ENCODE measurements at regions not wholly inside any gene's neighbourhood (a gene's known extent, or its start where the extent isn't known, plus 50 kb on each side); places are given as distances from the start of the nearest gene placed in this dataset.

DNA sequence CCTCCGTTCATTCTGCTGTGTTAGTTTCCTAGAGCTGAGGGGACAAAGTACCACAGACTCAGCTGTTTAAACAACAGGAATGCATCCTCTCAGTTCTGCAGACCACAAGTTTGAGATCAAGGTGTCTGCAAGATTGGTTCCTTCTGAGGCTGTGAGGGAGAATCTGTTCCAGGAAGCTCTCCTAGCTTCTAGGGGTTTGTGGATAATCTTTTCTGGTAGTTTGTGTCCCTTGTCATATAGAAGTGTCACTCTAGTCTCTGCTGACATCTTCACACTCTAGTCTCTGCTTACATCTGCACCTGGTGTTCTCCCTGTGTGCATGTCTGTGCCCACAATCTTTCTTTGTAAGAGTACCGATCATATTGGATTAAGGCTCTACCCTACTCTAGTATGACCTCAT lies 581.8 kb downstream of the RNF144A start (continued):
- TF ChIP-seq ZNF335 (tag by site-specific recombination; conservative IDR thresholded peaks at IDR 0.05) (no peak), KLF7 (tag by site-specific recombination; IDR thresholded peaks at IDR 0.05; ENCODE audit: borderline replicate concordance) (no peak), ZNF416 (tag by site-specific recombination; IDR thresholded peaks at IDR 0.05) (no peak), ZNF555 (tag by site-specific recombination; conservative IDR thresholded peaks at IDR 0.05) (no peak), ZBTB20 (tag by site-specific recombination; IDR thresholded peaks at IDR 0.05) (no peak)
- TF ChIP-seq, protein P1, sequence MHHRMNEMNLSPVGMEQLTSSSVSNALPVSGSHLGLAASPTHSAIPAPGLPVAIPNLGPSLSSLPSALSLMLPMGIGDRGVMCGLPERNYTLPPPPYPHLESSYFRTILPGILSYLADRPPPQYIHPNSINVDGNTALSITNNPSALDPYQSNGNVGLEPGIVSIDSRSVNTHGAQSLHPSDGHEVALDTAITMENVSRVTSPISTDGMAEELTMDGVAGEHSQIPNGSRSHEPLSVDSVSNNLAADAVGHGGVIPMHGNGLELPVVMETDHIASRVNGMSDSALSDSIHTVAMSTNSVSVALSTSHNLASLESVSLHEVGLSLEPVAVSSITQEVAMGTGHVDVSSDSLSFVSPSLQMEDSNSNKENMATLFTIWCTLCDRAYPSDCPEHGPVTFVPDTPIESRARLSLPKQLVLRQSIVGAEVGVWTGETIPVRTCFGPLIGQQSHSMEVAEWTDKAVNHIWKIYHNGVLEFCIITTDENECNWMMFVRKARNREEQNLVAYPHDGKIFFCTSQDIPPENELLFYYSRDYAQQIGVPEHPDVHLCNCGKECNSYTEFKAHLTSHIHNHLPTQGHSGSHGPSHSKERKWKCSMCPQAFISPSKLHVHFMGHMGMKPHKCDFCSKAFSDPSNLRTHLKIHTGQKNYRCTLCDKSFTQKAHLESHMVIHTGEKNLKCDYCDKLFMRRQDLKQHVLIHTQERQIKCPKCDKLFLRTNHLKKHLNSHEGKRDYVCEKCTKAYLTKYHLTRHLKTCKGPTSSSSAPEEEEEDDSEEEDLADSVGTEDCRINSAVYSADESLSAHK (tag by site-specific recombination; IDR thresholded peaks at IDR 0.05): no peak

DNA sequence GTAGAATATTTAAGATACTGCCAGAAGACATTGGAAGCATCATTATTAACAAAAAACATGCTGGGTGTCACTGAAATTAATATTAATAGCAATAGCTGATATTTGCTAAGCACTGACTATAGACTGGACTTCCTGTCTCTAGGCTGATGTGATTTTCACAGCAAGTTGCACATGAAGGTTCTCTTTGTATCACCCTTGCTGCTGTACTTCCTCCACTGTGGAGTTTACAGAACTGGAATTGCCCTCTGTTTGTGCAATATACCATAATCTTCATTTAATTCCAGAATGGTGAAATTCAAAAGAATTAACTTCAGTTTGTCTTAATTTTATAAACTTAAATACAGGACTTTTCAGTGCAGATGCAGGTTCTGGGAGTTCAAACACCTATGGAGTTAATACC lies 585.1 kb downstream of the RNF144A start:
- H3K4me1 ChIP-seq (ENCODE audit: control insufficient read depth, insufficient read depth, low read length): no peaks in the 10 kb centered on the region
- no peaks in the 10 kb centered on the region for H3K36me3 ChIP-seq (ENCODE audit: control insufficient read depth in 2 of 2, insufficient read depth in 1 of 2, low read length in 2 of 2)
- no peak for TF ChIP-seq ZNF791 (tag by site-specific recombination; IDR thresholded peaks at IDR 0.05)
- no peak for TF ChIP-seq FEZF1 (tag by site-specific recombination; IDR thresholded peaks at IDR 0.05)
- no peaks in the 10 kb centered on the region for H3K9me3 ChIP-seq (ENCODE audit: control insufficient read depth, insufficient read depth, low read depth, low read length)
- POLR2A ChIA-PET: no interaction called here
- CTCF ChIA-PET: no interaction called here
- no peak overlapping the region for H3K27ac ChIP-seq (ENCODE audit: extremely low read depth, low read depth, low read length)
- H3K4me3 ChIP-seq (ENCODE audit: low read depth, low read length): no peak overlapping the region

DNA sequence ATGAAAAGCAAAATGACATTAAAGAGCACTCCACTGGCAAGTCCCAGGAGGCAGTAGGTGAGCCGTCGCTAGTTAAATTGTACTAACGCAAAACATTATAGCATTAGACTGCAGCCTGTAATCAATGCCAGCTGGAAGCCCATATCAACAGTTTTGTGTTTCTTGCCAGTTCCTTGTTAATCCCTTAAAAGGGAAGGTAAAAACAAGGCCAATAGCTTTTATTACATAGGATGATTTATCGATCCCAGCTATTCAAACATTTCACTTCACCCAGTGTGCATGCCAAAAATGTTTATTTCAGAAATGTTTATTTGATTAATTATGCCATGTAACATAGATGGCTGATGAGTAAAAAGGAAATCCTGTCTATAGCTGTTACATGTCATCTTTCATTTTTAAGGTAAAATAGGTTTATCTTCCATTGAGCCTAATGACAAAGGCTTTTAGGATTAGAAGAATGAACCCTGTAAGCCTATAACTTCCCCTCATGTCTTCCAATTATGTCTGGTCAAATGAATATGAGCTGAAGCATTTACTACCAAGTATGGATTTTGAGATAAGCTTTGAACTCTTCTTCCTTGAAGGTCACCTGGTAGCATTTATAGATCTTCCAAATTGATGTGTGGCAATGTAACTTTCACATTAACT lies 591.2 kb downstream of the RNF144A start:
- Histone ChIP-seq H3K9me3 (ENCODE audit: control insufficient read depth, insufficient read depth, low read depth, low read length) (no peaks in the 10 kb centered on the region), H3K4me1 (ENCODE audit: control insufficient read depth, insufficient read depth, low read length) (no peaks in the 10 kb centered on the region), H3K36me3 (ENCODE audit: control insufficient read depth in 2 of 2, insufficient read depth in 1 of 2, low read length in 2 of 2) (no peaks in the 10 kb centered on the region), H3K4me3 (ENCODE audit: low read depth, low read length) (no peak overlapping the region), H3K27ac (ENCODE audit: extremely low read depth, low read depth, low read length) (no peak overlapping the region)
- TF ChIP-seq, protein P2, sequence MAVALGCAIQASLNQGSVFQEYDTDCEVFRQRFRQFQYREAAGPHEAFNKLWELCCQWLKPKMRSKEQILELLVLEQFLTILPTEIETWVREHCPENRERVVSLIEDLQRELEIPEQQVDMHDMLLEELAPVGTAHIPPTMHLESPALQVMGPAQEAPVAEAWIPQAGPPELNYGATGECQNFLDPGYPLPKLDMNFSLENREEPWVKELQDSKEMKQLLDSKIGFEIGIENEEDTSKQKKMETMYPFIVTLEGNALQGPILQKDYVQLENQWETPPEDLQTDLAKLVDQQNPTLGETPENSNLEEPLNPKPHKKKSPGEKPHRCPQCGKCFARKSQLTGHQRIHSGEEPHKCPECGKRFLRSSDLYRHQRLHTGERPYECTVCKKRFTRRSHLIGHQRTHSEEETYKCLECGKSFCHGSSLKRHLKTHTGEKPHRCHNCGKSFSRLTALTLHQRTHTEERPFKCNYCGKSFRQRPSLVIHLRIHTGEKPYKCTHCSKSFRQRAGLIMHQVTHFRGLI (tag by site-specific recombination; IDR thresholded peaks at IDR 0.05): no peak
- no peak for TF ChIP-seq KLF9 (tag by site-specific recombination; IDR thresholded peaks at IDR 0.05; ENCODE audit: low read depth)
- TF ChIP-seq, protein P3, sequence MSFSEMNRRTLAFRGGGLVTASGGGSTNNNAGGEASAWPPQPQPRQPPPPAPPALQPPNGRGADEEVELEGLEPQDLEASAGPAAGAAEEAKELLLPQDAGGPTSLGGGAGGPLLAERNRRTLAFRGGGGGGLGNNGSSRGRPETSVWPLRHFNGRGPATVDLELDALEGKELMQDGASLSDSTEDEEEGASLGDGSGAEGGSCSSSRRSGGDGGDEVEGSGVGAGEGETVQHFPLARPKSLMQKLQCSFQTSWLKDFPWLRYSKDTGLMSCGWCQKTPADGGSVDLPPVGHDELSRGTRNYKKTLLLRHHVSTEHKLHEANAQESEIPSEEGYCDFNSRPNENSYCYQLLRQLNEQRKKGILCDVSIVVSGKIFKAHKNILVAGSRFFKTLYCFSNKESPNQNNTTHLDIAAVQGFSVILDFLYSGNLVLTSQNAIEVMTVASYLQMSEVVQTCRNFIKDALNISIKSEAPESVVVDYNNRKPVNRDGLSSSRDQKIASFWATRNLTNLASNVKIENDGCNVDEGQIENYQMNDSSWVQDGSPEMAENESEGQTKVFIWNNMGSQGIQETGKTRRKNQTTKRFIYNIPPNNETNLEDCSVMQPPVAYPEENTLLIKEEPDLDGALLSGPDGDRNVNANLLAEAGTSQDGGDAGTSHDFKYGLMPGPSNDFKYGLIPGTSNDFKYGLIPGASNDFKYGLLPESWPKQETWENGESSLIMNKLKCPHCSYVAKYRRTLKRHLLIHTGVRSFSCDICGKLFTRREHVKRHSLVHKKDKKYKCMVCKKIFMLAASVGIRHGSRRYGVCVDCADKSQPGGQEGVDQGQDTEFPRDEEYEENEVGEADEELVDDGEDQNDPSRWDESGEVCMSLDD (tag by site-specific recombination; IDR thresholded peaks at IDR 0.05): no peak
- CTCF ChIA-PET: interaction anchor here (0.7 kb wide), 1 partner anchor 1401 kb away, joined by 3 read pairs; no protein-coding TSS in a partner anchor
- POLR2A ChIA-PET: no interaction called here

DNA sequence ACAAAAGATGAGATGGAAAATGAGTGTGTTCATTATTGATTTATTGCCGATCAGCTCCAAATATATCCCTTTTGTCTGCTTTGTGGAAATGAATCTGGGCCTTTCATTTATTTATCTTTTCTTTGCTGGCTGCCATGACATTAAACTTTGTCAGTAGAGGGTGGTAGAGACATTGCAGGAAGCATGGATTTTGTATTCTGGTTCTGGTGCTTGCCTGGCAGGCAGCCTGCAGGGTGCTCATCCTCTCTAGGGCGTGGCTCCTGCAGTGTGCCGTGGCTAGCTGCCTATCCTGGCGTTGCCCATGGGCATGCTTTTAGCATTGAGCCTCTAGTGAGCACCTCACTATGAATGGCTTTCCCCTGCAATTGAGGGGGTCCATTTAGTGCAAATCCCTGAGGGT lies 593.1 kb downstream of the RNF144A start:
- H3K9me3 ChIP-seq (ENCODE audit: control insufficient read depth, insufficient read depth, low read depth, low read length): no peaks in the 10 kb centered on the region
- no peak for TF ChIP-seq ZNF140 (tag by site-specific recombination; IDR thresholded peaks at IDR 0.05)
- POLR2A ChIA-PET: no interaction called here
- no peak overlapping the region for H3K4me3 ChIP-seq (ENCODE audit: low read depth, low read length)
- H3K27ac ChIP-seq (ENCODE audit: extremely low read depth, low read depth, low read length): no peak overlapping the region
- H3K36me3 ChIP-seq (ENCODE audit: control insufficient read depth in 2 of 2, insufficient read depth in 1 of 2, low read length in 2 of 2): no peaks in the 10 kb centered on the region
- no peaks in the 10 kb centered on the region for H3K4me1 ChIP-seq (ENCODE audit: control insufficient read depth, insufficient read depth, low read length)
- CTCF ChIA-PET: interaction anchor here (1.2 kb wide), 1 partner anchor 9 kb away, joined by 3 read pairs; no protein-coding TSS in a partner anchor
